ENCODE measurements at regions not wholly inside any gene's neighbourhood (a gene's known extent, or its start where the extent isn't known, plus 50 kb on each side); places are given as distances from the start of the nearest gene placed in this dataset.

GRCh38 chr7:138400400-138400886 lies 59.6 kb upstream of the TRIM24 start:
- H3K4me1 ChIP-seq, result no peaks in the 10 kb centered on the region
- no peak for DNase-seq (ENCODE audit: low spot score)
- no peak overlapping the region for H3K4me3 ChIP-seq
- no peak for TF ChIP-seq CTCF (IDR thresholded peaks at IDR 0.05)
- H3K9me3 ChIP-seq, result no peaks in the 10 kb centered on the region
- no peaks in the 10 kb centered on the region for H3K36me3 ChIP-seq
- no peak overlapping the region for H3K27ac ChIP-seq
- H3K27me3 ChIP-seq, result no peaks in the 10 kb centered on the region

- Histone ChIP-seq H3K36me3 (no peaks in the 10 kb centered on the region), H3K4me3 (no peak overlapping the region), H3K27ac (no peak overlapping the region), H3K4me1 (no peaks in the 10 kb centered on the region), H3K9me3 (peaks cover 0 to 6% of the 10 kb centered on the region in 2 donors), H3K27me3 (no peaks in the 10 kb centered on the region)
- no peak for DNase-seq (ENCODE audit: low spot score)
- no peak for TF ChIP-seq CTCF (IDR thresholded peaks at IDR 0.05)
These were observed 57.3 kb upstream of the TRIM24 start for GRCh38 chr7:138402749-138403148.

- no peak overlapping the region for H3K4me3 ChIP-seq
These were observed 54.6 kb upstream of the TRIM24 start for GRCh38 chr7:138405496-138405895.

GRCh38 chr7:138407792-138408191 lies 52.3 kb upstream of the TRIM24 start:
- TF ChIP-seq CTCF (IDR thresholded peaks at IDR 0.05), result no peak
- no peak overlapping the region for H3K27ac ChIP-seq
- H3K9me3 ChIP-seq, result peaks cover 0 to 6% of the 10 kb centered on the region in 2 donors
- H3K36me3 ChIP-seq, result no peaks in the 10 kb centered on the region
- DNase-seq (ENCODE audit: low spot score), result no peak
- H3K4me3 ChIP-seq, result no peak overlapping the region
- no peaks in the 10 kb centered on the region for H3K27me3 ChIP-seq
- H3K4me1 ChIP-seq, result no peaks in the 10 kb centered on the region

More at GRCh38 chr7:138405496-138405895, 54.6 kb upstream of the TRIM24 start:
- no peak for DNase-seq (ENCODE audit: low spot score)
- peaks cover 0 to 6% of the 10 kb centered on the region in 2 donors for H3K9me3 ChIP-seq
- no peaks in the 10 kb centered on the region for H3K36me3 ChIP-seq
- H3K4me1 ChIP-seq, result no peaks in the 10 kb centered on the region
- TF ChIP-seq CTCF (IDR thresholded peaks at IDR 0.05), result no peak
- H3K27me3 ChIP-seq, result no peaks in the 10 kb centered on the region
- H3K27ac ChIP-seq, result no peak overlapping the region
